WTC11 (cell line): ENCODE measurements at regions not wholly inside any gene's neighbourhood (a gene's known extent, or its start where the extent isn't known, plus 50 kb on each side); places are given as distances from the start of the nearest gene placed in this dataset.
"Not testable (repeated sequence)": the region's sequence is repeated elsewhere in the genome, so short reads cannot be mapped to it uniquely, and the experiment has no call there.

Source experiments
- ATAC-seq: fragments of 200-7000 bp; cut with Tn5 transposase; 2 replicates; pipeline ENCODE4 v1.10.0; 2021; ENCODE audit warnings: mild to moderate bottlenecking, moderate library complexity
- CTCF ChIA-PET: fragments of 300-600 bp; sonication (Branson Sonifier 250); formaldehyde crosslinking; loops from one replicate; lab custom pipeline; 2021; ENCODE audit warnings: antibody characterized with exemption; lab: Charles Lee
- POLR2A ChIA-PET: fragments of 350-600 bp; sonication (Branson Sonifier 250); formaldehyde crosslinking; loops from one replicate; lab custom pipeline; 2021; ENCODE audit warnings: antibody characterized with exemption; lab: Charles Lee
- DNase-seq: peaks from one replicate; pipeline ENCODE4 v3.0.0; 2021; ENCODE audit warnings: low spot score
- H3K27ac Mint-ChIP-seq: 2 replicates; pipeline ENCODE4 v1.8.0; 2021; ENCODE audit warnings: mixed read lengths
- H3K27me3 Mint-ChIP-seq: 2 replicates; pipeline ENCODE4 v1.8.0; 2021; ENCODE audit warnings: low read depth, mild to moderate bottlenecking, moderate library complexity, mixed read lengths
- H3K36me3 Mint-ChIP-seq: 2 replicates; pipeline ENCODE4 v1.8.0; 2021; ENCODE audit warnings: mixed read lengths
- H3K4me1 Mint-ChIP-seq: 2 replicates; pipeline ENCODE4 v1.8.0; 2022; ENCODE audit warnings: mixed read lengths
- H3K4me3 Mint-ChIP-seq: 2 replicates; pipeline ENCODE4 v1.8.0; 2021; ENCODE audit warnings: mild to moderate bottlenecking, moderate library complexity, mixed read lengths
- H3K9me3 Mint-ChIP-seq: 2 replicates; pipeline ENCODE4 v1.8.0; 2021; ENCODE audit warnings: mixed read lengths
- AFF4 ChIP-seq: sonication (generic); formaldehyde crosslinking; IDR thresholded peaks from 2 replicates; pipeline ENCODE4 v1.8.1; 2023; ENCODE audit warnings: mild to moderate bottlenecking, missing genetic modification reagents, borderline replicate concordance
- E2F1 ChIP-seq: sonication (generic); formaldehyde crosslinking; IDR thresholded peaks from 2 replicates; pipeline ENCODE4 v1.8.0; 2022; ENCODE audit warnings: mild to moderate bottlenecking, missing genetic modification reagents
- ERG ChIP-seq: fragments of 250-450 bp; sonication (Bioruptor Pico); IDR thresholded peaks from 2 replicates; pipeline ENCODE4 v1.8.0; 2021; ENCODE audit warnings: mild to moderate bottlenecking
- FOXK1 ChIP-seq: sonication (generic); formaldehyde crosslinking; IDR thresholded peaks from 2 replicates; pipeline ENCODE4 v1.8.0; 2022; ENCODE audit warnings: mild to moderate bottlenecking, moderate library complexity, missing genetic modification reagents
- HMGA2 ChIP-seq: fragments of 250-450 bp; sonication (Bioruptor Pico); IDR thresholded peaks from 2 replicates; pipeline ENCODE4 v1.4.0; 2021; ENCODE audit warnings: mild to moderate bottlenecking, moderate library complexity
- MYBL2 ChIP-seq: sonication (generic); formaldehyde crosslinking; IDR thresholded peaks from 2 replicates; pipeline ENCODE4 v1.8.1; 2023; ENCODE audit warnings: mild to moderate bottlenecking, moderate library complexity, missing genetic modification reagents
- NR3C1 ChIP-seq: sonication (generic); formaldehyde crosslinking; conservative IDR thresholded peaks from 2 replicates; pipeline ENCODE4 v1.8.1; 2023; ENCODE audit warnings: low read depth, mild to moderate bottlenecking, missing genetic modification reagents
- OVOL2 ChIP-seq: fragments of 250-450 bp; sonication (Bioruptor Pico); IDR thresholded peaks from 2 replicates; pipeline ENCODE4 v1.9.0; 2021; ENCODE audit warnings: mild to moderate bottlenecking, borderline replicate concordance
- SP1 ChIP-seq: sonication (generic); formaldehyde crosslinking; conservative IDR thresholded peaks from 2 replicates; pipeline ENCODE4 v1.8.1; 2022; ENCODE audit warnings: missing genetic modification reagents
- TCF7 ChIP-seq: sonication (generic); formaldehyde crosslinking; IDR thresholded peaks from 2 replicates; pipeline ENCODE4 v1.8.0; 2022; ENCODE audit warnings: mild to moderate bottlenecking, low read depth, missing genetic modification reagents, moderate library complexity
- TEAD1 ChIP-seq: sonication (generic); formaldehyde crosslinking; IDR thresholded peaks from 2 replicates; pipeline ENCODE4 v1.8.0; 2022; ENCODE audit warnings: mild to moderate bottlenecking, missing genetic modification reagents
- TP53 ChIP-seq: sonication (generic); formaldehyde crosslinking; IDR thresholded peaks from 2 replicates; pipeline ENCODE4 v1.8.1; 2023; ENCODE audit warnings: mild to moderate bottlenecking, missing genetic modification reagents
- ZNF263 ChIP-seq: sonication (generic); formaldehyde crosslinking; IDR thresholded peaks from 2 replicates; pipeline ENCODE4 v1.8.1; 2022; ENCODE audit warnings: low read depth, mild to moderate bottlenecking, moderate library complexity, missing genetic modification reagents
- TF ChIP-seq, protein P1 (sequence below): sonication (generic); formaldehyde crosslinking; IDR thresholded peaks from 2 replicates; pipeline ENCODE4 v1.8.1; 2023; ENCODE audit warnings: mild to moderate bottlenecking, missing genetic modification reagents
- TF ChIP-seq, protein P2 (sequence below): sonication (generic); formaldehyde crosslinking; IDR thresholded peaks from 2 replicates; pipeline ENCODE4 v1.8.1; 2023; ENCODE audit warnings: mild to moderate bottlenecking, missing genetic modification reagents, moderate library complexity

GRCh38 chr3:40695848-40696247, 171.1 kb downstream of the ZNF621 start (continued):
- TF ChIP-seq TCF7, result no peak
- TF ChIP-seq TEAD1 (CRISPR knock-in tag), result no peak

GRCh38 chr3:40698611-40699010, 173.9 kb downstream of the ZNF621 start:
- peaks cover 46% of the 10 kb centered on the region for H3K9me3 Mint-ChIP-seq
- CTCF ChIA-PET, POLR2A ChIA-PET: not testable (repeated sequence)

DNA sequence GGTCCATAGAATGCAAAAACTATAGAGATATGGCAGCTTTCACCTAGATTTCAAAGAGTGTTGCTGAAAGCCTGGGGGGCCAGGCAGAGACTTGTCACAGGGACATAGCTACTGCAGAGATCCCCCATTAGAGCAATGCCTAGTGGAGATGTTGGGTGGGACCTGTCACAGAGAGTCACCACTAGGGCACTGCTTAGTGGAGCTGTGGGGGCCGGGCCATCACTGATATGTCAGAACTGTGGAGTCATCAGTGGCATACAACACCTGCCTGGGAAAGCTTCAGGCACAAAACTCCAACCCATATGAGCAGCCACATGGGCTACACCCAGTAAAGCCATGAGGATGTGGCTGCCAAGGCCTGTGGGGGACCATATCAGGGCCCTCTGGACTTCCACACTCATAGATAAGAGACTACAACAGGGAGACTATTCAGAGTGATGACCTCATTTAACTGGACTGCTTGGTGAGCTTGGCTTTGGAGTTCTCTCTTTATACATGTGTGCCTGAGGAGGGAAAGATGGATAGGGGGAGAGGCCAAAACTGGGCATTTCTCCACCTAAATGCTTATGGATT, 176.3 kb downstream of the ZNF621 start:
- TF ChIP-seq, protein P1, sequence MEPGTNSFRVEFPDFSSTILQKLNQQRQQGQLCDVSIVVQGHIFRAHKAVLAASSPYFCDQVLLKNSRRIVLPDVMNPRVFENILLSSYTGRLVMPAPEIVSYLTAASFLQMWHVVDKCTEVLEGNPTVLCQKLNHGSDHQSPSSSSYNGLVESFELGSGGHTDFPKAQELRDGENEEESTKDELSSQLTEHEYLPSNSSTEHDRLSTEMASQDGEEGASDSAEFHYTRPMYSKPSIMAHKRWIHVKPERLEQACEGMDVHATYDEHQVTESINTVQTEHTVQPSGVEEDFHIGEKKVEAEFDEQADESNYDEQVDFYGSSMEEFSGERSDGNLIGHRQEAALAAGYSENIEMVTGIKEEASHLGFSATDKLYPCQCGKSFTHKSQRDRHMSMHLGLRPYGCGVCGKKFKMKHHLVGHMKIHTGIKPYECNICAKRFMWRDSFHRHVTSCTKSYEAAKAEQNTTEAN (CRISPR knock-in tag), result no peak
- TF ChIP-seq OVOL2 (CRISPR knock-in tag) (no peak), AFF4 (CRISPR knock-in tag) (no peak), E2F1 (CRISPR knock-in tag) (no peak), NR3C1 (CRISPR knock-in tag) (no peak), TP53 (no peak), SP1 (CRISPR knock-in tag) (no peak), FOXK1 (CRISPR knock-in tag) (no peak), HMGA2 (CRISPR knock-in tag) (no peak), ZNF263 (CRISPR knock-in tag) (no peak), MYBL2 (CRISPR knock-in tag) (no peak), ERG (no peak)
- TF ChIP-seq, protein P2, sequence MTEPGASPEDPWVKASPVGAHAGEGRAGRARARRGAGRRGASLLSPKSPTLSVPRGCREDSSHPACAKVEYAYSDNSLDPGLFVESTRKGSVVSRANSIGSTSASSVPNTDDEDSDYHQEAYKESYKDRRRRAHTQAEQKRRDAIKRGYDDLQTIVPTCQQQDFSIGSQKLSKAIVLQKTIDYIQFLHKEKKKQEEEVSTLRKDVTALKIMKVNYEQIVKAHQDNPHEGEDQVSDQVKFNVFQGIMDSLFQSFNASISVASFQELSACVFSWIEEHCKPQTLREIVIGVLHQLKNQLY (CRISPR knock-in tag), result no peak
- peaks cover 59% of the 10 kb centered on the region for H3K9me3 Mint-ChIP-seq
- ChIA-PET CTCF (no interaction called here), POLR2A (no interaction called here)
- no peaks in the 10 kb centered on the region; the same call in 1 of the 2 replicates for H3K27me3 Mint-ChIP-seq
- DNase-seq (no peak), ATAC-seq (no peak)
- H3K27ac Mint-ChIP-seq, result no peak overlapping the region
- H3K36me3 Mint-ChIP-seq, result peaks cover 21% of the 10 kb centered on the region
- no peaks in the 10 kb centered on the region for H3K4me1 Mint-ChIP-seq
- no peak overlapping the region for H3K4me3 Mint-ChIP-seq

More at GRCh38 chr3:40698611-40699010, 173.9 kb downstream of the ZNF621 start:
- not testable (repeated sequence) for ATAC-seq, H3K27ac Mint-ChIP-seq, H3K4me1 Mint-ChIP-seq, DNase-seq, H3K27me3 Mint-ChIP-seq, H3K4me3 Mint-ChIP-seq
- H3K36me3 Mint-ChIP-seq, result peaks cover 21% of the 10 kb centered on the region
